Stimulated activated CD4-positive, alpha-beta T cell treated with anti-CD3 and anti-CD28 coated beads, Interleukin-2, amount 100 ng/mL, for 48 hours (primary cell): ENCODE measurements at regions not wholly inside any gene's neighbourhood (a gene's known extent, or its start where the extent isn't known, plus 50 kb on each side); places are given as distances from the start of the nearest gene placed in this dataset.
"Not testable (repeated sequence)": the region's sequence is repeated elsewhere in the genome, so short reads cannot be mapped to it uniquely, and the experiment has no call there.

Source experiments
- DNase-seq, 2 donors: peaks; one replicate each; pipeline ENCODE4 v3.0.0-alpha.2; 2020

DNA sequence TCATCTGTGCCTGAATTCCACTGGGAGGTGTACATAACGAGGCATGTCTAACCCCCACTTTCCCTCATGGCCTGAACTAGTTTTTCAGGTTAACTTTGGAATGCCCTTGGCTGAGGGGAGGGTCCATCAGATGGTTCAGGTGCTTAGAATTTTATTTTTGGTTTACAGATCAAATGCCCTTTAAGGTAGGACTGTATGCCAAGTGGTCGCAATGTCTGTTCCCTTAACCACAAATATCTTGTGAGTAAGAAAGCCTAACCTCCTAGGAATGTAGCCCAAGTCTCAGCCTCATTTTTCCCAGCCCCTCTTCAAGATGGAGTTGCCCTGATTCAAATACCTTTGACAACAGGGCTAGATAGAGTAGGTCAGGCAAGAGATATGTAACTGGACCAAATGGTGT lies 78.4 kb downstream of the RNASET2 start:
- no peak for DNase-seq

DNA sequence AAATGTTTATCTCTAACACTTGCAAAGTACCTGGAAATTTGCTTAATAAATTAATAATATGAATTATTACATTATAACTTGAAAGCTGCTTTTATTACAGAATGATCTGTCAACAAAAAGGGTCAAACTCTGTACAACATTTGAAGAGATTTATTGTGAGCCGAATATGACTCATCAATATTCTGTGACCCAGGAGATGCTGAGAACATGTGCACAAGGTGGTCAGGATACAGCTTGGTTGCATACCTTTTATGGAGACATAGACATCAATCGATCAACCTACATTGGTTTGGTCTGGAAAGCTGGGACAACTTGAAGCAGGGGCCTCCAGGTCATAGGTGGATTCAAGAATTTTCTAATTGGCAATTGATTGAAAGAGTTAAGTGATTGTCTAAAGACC lies 79.0 kb downstream of the RNASET2 start:
- DNase-seq: no peak

DNA sequence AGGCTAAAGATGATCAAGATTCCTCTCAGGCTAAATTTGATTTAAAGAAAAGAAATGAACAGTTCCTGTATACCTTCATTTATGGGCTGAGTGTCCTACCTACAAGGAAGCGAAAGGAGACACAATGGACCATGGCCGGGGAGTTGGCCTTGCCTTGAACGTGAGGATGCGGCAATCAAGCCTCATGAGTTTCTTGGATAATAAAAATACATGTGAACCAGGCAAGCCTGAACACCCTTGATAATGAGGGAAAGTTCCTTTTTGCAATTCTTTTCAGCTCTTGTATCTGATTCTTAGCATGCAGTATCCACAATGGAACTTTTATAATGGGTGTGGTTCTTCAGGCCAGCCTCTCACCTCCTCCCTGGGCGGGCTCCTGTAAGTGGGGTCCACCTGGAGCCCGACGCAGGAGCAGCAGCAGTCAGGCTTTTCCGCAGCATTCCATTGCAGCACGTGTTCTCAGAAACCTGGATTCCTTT lies 83.8 kb downstream of the RNASET2 start:
- DNase-seq: no peak

DNA sequence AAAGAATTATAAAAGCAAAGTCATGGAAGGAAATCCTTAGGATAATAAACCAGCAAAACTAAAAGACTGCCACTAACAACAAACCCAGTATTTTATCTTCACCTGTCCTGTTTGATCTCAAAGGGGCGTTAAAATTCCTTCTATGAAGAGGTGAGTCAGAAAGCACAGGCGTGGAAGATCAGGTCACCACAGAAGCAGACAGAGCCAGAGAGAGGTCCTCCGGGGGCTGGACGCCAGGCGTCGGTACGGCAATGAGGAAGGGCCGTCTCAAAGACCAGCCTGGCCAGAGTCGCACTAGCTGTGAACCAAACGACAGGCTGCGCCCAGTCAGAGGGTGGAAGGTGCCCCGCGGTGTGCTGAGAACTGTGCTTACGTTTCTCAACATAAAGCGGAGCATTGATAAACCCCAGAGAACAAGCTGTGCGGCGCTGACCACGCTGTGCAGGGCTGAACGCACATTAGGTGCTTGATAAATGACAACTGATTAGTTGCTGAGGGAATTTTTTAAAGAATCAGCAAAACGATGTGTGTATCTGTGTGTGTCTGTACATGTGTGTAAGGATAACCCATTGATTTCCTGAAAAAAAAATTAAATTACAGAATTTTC lies 85.6 kb downstream of the RNASET2 start:
- no peak for DNase-seq

DNA sequence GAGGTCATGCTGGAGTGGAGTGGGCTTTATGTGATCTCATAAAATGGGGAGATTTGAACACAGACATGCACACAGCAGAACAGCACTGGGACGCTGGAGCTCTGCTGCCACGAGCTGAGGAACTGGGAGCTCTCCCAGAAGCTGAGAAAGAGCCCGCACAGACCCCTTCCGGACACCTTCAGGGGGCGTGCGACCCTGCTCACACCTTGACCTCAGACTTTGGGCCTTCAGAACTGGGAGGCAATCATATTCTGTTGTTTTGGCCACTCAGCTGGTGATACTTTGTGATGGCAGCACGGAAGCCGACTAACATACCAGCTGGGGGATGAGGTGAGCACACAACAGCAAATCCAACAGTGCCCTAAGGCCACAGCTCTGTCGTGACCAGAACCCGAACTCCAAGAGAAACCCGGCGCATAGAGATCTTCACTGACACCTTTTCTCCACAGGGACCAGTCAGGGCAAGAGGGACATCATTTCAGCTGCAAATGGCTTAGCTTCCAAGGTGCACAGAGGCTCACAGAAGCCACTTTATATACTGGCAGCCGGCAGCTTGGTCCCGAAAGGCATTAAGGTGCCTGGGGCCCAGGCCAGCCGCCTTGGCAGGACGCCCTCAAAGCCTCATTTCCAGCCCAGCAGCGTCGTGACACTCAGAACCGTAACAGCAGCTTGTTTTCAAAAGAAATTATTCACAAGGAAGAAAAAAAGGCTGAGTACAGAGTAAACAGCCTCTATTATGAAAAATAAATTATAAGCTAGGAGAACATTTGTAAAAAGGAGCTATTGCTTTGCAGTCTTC lies 89.3 kb downstream of the RNASET2 start:
- no peak for DNase-seq

DNA sequence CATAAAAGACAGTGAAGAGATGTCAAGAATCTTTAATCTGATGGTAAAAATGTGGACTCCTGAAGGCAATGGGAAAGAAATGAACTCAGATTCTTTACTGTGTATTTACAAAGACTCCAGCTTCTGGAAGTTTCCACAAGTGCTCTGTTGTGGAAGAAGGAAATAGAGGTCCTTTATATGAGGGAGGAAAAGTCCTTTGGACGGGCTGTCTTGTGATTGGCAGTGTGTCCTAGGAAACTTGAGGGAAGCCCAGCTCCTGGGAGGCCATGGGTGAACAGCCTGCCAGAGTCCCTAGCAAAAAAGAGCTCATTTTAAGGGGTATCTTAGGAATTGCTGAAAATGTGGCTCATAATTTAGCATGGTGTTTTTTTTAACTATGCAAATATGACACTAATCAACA lies 92.0 kb downstream of the RNASET2 start:
- DNase-seq: no peak

DNA sequence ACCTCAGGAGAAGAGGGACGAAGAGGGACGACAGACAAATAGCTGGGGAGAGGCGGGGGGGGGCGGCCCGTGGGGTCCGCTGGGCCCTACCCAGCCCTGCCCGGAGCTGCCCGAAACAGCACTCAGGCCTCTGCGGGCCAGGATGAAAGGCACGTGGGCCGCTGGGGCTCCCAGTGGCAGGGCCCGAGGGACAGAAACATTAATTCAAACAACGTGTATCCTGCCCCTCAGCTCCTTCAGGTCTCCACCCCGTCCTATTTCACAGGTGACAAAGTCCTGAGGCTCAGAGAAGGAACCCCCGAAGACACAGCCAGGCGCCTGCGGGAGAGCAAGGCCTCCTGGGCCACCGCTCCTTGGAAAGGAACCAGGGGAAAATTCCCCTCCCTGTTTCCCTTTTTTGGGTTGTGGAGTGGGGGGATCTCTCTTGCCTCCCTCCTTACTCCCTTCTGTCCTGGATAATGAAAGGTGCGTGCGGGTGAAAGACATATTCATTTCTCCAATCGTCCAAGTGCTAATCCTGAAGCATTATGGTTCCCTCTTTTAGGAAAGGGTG lies 93.3 kb downstream of the RNASET2 start:
- no peak for DNase-seq

DNA sequence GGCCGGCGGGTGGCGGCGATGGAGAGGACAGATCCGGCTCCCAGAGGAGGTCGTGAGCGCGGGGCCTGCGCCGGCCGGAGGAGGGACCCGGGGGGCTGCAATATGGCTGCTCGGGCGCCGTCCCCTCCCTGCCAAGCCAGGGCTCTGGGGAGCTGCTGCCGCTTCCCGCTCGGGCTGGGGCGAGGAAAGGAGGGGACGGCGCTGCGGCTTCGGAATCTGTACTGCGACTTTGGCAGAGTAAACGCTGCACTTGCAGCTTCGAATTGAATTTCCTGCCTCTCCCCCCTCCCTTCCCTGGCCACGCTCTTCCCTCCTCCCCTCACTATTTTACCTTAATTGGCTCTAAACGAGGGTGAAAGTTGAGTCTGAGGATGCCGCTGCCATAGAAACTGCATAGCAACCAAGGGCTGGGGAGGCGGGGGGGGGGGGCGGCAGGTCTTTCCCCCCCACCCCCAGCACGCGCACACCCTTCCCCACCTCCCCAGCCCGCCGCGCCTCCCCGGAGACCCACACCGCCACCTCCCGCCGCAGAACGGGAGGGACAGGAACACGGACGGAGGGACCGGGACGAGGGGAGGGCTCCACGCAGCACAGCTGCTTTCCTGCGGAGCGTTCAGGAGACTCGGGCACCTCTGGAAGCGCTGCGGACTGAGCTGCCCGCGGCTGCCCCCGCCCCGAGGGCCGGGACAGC lies 93.9 kb downstream of the RNASET2 start:
- DNase-seq: peak in 1 of 2 donors; percentile 12

DNA sequence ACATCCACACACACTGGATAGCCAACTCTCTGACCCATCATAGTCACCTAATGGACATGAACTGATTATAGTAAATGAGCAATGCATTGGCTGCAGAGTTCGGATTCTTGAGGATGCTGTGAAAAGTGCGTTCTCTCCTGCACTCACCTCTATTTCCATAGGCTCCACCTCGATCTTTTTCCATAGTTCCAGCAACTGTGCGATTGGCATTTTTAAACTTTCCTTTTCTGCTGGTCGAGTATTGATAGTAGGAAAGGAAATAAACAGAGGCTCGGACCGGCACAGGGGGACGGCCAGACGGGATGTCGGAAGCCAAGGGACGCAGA lies 94.4 kb downstream of the RNASET2 start:
- no peak for DNase-seq

DNA sequence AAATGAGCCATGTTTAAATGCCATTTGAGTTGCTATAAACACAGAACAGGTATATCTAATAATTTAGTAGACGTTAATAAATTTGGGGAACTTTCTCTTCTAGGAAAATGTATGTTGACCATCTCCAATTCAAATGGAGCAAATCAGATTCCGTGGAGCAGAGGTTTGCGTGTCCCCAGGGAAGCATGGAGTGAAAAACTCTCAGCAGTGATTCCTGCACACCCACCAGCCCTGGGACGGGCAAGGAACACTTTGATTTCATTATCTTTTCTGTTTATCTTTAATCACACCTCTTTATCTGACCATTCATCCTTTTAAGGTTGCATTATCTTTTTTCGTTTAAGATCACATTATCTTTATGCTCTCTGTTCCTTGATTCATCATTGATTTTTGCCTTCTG lies 95.0 kb downstream of the RNASET2 start:
- no peak for DNase-seq

DNA sequence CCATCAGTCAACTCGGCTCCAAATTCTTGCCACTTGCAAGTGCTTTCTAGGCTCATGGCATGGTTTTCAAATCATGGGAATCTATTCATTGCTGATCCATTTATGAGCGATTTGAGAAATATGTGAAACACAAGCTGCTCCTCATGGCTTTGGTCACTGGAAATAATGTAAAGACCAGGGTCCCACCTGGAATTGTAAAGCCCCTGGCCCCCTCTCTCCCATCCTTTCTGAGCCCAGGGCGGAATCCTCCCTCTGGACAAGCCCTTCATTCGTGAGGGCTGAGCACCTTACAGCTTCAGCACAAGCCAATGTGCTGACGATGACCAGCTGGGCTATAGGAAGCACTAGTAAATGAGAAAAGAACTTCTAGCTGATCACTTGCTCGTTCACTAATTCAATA lies 96.0 kb downstream of the RNASET2 start:
- no peak for DNase-seq

DNA sequence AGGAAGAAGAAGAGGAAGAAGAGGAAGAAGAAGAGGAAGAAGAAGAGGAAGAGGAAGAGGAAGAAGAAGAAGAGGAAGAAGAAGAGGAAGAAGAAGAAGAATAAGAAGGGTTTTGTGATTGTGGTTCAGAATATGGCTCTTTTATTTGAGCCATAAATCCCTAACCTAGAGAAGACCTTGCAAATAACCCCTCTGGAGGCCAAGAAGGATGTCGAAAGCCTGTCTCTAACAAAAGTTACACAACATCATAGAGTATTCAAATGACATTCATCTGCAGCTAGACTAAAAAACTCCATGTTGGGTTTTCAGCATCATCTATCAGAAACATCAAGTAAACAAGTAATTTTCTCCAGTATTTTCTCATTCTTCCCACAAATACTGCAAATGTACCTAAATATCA lies 100.9 kb downstream of the RNASET2 start:
- DNase-seq: no peak

DNA sequence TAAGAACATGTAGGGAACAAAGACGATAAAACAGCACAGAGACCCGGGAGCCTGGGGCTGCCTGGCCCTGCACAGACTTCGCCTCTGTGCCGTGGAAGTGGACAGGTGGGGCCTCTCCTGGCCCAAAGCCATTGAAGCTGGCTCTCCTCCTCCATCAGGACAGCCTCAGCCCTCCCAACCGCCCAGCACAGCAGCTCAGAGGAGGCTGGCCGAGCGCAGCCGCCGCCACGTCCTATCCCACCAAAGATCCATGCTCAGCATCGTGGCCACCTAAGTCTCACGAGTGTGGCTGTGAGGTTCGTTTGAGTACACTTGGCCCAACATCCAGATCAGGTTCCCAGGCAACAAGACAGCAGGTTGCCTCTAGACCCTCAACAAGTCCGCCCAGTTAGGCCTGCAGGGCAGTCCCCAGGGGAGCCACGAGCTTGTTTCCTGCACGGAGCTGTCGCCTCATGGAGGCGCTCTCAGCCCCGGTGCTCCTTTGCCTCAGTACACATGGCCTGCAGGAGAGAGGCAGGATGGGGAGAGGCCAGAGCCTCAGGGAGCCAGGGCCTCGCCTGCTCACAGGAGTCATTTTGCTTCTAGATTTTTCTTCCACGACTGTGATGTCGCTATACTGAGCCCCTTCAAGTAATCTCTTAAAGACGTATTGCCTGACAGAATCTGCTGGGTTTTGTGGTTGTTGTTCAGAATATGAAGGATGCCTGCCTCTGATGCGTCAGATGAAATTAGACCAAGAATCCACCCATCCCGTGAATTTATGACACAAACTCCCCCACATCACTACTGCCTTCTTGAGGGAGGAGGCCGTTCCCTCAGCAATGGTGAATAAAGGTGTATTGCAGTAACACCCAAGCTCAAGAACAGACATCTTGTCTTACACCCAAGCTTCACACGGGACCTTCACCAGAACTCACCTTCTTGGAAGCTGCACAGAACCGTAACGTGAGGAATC lies 102.7 kb downstream of the RNASET2 start:
- no peak for DNase-seq

DNA sequence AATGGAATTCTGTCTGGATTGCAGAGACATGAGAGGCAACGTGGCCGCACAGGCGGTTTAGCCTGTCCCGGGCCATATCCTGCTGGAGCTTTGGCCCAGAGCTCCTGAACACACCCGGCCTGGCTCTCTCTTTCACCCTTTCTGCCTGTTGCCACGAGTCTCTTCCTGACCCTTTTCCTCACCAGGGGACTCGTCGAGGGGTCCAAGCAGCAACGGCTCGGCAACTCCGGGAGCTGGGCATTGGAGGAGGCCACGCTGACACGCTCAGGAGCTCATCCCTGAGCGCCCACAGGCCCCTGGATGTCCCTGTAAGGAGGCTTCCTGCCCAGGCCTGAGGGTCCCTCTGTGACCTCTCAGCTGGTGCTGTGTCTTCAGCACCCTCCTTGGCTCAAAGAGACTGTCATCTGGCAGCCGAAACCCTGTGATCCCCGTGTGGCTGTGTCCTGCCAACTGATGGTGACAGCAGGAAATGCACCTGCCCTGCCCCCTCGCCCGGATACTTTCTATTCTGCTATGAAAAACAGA lies 103.8 kb downstream of the RNASET2 start:
- no peak for DNase-seq

DNA sequence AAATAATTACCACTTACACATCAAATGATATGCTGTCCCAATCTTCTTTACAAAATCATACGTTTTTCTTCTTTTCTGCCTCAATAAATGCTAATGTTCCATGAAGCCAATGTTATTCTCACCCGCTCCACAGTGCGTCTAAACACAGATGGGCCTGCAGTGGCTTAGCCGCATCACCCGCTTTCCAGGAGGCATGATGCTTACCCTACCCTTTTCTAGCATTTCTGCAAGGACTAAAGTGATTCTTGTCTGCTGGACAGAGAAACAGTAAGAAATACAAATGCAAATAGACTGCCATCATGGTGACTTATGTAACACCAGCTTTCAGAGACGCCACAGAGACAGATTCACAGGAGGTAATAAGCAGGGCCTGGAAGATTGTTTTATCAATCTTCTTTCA lies 104.4 kb downstream of the RNASET2 start:
- DNase-seq: no peak

DNA sequence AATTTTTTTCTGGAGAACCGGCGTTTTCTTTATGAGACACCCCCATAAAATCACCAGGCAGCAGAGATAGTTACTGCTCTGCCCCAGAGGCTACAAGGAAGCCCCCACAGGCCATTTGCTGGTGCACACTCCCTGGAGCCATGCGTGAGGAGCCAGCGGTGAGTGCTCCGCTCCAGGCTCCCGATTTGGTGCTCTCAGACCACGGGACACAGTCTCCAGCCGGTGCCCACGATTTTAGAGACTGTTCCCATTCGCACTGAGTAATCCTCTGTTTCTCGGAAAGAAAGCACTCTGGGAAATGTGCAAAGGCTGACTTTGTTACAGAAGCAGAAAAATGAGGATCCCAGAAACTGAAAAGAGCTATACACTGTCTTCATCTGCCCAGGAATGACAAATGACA lies 104.9 kb downstream of the RNASET2 start:
- no peak for DNase-seq

DNA sequence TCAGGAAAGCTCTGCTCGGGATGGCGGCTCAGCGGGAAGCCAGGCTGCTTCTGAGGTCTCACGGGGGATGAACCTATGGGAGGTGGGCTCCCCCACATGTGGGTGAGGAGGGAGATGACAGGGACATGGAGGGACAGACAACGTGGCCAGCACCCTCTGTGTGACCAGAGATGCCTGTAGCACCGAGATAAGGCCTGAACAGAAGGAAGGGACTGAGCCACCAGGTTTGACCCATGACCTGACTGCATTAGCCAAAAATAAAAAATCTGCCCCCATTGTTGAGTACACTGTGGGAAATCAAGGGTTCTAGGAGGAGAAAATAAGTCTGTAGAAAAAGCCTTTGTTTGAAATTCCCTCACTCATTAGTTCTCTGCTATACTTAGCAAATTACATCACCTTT lies 105.7 kb downstream of the RNASET2 start:
- no peak for DNase-seq

DNA sequence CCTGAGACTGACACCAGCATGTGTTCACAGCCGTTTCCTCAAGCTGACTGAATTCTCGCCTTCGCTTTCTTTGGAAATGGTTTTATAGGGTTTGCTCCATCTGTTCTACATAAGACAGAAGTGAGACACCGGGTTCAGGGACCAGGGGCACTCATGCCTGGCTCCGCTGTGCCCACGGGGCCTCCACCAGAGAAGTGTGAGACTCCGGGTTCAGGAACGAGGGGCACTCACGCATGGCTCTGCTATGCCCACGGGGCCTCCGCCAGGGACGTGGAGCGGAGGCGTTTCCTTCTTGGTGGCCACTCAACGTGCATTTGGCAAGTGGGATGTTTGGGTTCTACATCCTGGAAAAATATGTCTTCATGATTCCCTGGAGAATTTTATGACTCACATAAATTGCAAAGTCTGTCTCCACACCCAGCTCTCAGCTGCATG lies 106.6 kb downstream of the RNASET2 start:
- DNase-seq: no peak

DNA sequence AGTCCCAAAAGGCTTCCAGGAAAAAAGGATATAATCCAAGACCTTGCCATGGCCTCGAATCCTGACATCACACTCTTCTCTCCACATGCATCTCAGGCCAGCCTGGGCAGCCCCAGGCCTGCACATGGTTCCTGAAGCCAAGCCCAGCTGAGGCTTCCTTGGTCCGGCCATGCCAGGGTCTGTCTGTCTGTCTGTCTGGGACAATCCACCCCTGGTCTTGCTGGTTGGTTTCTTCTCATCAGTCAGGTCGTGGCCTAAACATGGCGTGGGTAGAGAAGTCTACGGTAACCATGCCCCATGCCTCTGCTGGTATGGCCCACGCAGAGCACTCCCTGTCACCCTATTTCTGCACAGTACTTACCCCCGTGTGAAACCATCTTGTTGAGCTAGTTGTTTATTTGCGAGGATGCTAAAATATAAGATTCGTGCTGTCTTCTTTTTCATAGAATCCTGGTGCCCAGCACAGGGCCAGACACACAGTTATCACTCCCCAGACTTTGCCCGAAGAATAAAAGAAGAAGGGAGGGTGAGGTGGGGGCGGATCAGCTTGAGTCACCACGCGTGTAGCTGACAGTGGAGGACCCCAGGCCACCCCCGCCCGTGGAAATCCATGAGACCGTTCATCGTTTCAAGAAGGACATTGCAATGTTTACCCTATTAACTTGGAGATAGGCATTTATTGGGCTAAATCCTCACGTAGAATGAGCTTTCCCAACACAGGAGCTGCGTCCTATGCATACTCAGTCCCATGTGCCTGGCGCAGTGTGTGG lies 107.2 kb downstream of the RNASET2 start:
- no peak for DNase-seq

DNA sequence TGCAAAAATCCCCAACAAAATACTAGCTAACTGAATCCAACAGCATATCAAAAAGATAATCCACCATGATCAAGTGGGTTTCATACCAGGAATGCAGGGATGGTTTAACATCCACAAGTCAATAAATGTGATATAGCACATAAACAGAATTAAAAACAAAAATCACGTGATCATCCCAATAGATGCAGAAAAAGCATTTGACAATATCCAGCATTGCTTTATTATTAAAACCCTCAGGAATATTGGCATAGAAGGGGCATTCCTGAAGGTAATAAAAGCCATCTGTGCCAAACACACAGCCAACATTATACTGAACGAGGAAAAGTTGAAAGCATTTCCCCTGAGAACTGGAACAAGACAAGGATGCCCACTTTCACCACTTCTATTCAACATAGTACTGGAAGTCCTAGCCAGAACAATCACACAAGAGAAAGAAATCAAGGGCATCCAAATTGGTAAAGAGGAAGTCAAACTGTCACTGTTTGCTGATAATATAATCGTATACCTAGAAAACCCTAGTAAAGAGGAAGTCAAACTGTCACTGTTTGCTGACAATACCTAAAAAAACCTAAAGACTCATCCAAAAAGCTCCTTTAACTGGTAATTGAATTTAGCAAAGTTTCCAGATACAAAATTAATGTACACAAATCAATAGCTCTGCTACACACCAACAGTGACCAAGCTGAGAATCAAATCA lies 109.8 kb downstream of the RNASET2 start:
- not testable (repeated sequence) for DNase-seq

DNA sequence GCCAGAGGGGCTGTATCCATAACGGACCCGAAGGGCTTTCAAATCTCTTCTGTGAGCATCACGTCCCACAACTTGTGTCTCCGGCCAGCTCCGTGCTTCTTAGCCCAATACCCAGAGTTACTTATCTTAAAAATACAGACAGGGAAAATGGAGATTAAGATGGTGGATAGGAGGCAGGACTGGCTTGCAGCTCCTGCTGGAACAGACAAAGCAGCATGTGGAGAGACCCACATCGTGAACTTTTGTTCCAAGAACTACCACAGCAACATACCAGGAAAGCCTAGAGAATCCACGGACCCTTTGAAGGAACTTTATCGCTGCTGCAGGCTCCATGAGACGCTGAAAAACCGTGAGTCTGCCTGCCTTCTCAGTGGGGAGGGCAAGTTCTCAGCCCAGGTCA lies 113.7 kb downstream of the RNASET2 start:
- DNase-seq: no peak
